GM19324 (cell line): ENCODE measurements at regions not wholly inside any gene's neighbourhood (a gene's known extent, or its start where the extent isn't known, plus 50 kb on each side); places are given as distances from the start of the nearest gene placed in this dataset.
"Not testable (repeated sequence)": the region's sequence is repeated elsewhere in the genome, so short reads cannot be mapped to it uniquely, and the experiment has no call there.

Experiments used
- ATAC-seq: cut with Tn5 transposase; IDR thresholded peaks from one replicate; pipeline ENCODE4 v1.9.1; 2021; ENCODE audit warnings: mild to moderate bottlenecking, moderate library complexity; ENCODE audit not compliant: unreplicated experiment, low FRiP score

DNA sequence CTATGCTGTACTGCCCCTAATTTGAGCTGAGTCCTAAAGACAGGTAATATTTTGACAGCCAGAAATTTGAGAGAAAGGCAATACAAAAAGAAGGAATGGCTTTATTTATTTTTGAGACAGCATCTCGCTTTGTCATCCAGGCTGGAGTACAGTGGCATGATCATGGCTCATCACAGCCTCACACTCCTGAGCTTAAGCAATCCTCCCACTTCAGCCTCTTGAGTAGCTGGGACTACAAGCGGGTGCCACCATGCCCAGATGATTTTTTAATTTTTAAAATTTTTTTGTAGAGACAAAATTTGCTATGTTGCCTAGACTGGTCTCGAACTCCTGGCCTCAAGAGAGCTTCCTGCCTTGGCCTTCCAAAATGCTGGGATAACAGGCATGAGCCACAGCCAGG lies 77.4 kb upstream of the SLC4A7 start:
- no peak for ATAC-seq

DNA sequence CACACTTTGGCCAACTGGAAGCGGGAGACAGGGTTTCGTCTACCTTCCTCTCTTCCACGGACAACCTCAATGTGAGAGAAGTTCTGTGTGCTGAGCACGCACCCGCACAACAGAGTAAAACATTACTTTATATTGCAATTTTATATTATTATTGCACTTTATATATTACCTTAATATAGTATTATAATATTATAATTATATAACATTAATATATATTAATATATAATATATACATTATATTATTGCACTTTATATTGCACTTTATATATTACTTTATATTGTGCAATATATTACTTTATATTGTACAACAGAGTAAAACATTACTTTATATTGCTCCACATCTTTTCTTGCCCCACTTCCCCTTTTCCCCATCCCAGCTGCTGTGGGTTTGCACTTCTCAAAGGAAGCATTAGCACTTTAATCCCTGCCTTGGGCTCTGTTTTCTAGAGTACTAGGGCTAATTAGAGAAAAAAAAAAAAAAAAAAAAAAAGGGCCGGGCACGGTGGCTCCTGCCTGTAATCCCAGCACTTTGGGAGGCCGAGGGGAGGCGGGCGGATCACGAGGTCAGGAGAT lies 76.4 kb upstream of the SLC4A7 start:
- ATAC-seq = no peak

DNA sequence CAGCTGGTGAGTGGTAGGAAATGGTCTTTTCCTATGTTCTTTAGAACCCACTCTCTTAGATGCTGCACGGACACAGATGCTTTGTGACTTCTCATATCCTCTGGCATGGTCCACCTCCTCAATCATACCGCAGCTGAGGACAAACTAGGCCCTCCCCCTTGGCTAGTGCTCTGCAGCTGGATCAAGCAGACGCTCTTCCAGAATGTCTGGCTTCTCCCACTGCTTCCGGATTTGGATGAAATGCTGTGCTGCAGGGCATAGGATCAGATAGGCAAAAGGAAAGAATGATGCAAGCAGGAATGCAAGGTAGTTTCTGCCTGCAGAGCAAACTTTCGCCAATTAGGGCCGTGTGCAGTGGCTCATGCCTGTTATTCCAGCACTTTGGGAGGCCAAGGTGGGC lies 75.7 kb upstream of the SLC4A7 start:
- ATAC-seq = no peak

DNA sequence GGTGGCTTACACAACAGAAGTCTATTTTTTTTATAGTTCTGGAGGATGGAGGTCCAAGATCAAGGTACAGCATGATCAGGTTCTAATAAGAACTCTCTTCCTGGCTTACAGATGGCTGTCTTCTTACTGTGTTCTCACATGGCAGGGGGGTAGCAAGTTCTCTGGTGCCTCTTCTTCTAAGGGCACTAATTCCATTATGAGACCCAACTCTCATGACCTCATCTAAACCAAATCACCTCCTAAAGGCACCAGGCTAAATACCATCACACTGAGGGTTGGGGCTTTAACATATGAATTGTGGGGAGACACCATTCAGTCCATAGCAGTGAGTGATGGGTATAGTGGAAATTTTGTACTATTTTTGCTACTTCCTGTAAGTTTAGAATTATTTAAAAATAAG lies 75.2 kb upstream of the SLC4A7 start:
- ATAC-seq = no peak

DNA sequence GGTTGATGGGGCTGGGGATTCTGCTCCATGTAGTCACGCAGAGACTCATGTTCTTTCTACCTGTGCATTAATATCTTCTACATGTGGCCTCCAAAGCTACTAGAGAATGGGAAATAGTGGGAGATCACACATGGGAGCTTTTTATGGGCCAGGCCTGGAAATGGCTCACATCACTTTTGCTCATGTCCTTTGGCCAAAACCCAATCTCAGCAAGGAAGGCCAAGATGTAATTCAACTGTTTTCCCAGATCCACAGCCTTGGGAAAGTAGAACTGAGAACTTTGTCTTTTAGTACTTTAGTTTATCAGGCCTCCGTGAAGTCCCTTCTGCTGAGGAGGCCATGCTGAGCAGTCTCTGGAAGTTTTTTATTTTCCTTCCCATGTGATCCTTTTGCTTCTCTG lies 73.2 kb upstream of the SLC4A7 start:
- ATAC-seq = no peak

DNA sequence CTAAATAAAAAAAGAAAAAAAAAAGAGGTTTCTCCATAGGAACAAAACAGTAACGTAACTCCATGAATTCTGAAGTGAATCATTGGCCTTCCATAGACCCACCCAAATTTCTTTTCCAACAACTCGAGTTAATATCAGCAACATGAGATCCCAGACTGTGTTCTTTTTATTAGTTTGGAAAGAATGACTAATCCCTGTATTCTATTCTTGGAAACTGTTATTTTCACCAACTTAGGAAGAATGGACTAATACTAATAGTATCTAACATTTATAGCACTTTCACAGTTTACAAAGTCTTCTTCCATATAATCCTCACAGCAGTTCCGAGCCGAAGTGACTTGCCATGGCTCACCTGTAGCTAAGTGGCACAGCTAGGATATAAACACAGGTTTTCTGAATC lies 72.7 kb upstream of the SLC4A7 start:
- ATAC-seq = no peak

DNA sequence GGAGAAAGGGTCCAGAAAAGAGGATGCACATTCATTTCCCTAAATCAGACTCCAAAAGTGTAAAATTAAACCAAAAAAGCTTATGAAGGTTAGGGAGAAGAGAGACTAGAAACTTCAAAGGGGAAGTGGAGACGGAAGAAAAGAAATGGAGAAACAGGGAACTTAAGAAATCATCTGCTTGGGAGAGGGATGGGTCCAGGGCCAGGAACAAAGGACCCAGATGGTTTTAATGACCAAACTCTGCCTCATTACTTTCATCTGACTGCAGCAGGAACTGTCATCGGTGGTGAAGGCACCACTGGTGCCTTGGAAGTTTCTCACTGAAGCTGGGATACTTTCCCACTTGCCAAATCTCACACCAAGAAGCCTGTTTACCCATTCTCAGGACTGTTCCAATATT lies 70.5 kb upstream of the SLC4A7 start:
- no peak for ATAC-seq

DNA sequence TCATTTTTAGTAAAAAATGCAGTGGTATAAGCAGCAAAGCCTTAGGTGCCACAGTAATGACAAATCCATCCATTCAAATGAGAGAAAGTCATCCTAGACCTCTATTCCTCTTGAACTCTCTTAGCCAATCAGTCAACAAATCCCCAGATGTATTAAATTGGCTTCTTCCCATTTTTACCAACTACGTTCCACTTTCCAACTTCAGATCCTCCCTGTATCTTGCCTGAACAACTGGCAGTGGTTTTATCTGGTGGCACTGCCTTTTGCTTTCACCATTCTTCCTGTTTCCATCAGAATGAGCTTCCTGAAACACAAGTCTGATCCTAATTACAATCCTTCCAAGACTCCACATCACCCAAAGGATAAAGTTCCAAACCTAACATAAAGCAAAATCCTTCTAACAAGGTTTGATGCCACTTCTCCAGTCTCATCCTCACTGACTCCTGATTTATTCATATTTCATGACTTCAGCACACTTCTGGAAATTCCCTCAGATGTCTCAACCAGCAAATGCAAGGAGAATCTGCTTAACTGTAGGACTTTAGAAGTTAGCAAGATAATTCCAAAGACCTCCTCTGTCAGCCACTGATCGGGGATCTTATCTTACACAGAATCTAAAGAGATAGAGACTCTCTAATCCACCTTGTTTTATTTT lies 69.8 kb upstream of the SLC4A7 start:
- no peak for ATAC-seq

DNA sequence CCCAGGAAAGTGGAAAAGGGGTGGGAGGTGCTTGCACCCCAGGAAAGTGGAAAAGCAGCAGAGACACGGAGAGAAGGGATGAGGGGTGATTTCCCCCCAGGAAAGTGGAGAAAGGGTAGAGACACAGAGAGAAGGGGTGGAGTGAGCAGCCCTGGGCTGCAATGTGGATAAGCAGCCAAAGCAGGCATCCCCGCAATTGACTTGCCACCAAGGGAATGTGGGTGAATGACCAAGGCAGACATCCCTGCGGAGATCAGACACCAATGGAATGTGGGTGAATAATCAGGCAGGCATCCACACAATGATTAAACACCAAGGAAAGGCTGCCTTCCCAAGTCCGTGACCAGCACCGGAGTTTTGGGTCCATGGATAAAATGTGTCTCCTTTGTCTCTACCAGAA lies 68.5 kb upstream of the SLC4A7 start:
- not testable (repeated sequence) for ATAC-seq

DNA sequence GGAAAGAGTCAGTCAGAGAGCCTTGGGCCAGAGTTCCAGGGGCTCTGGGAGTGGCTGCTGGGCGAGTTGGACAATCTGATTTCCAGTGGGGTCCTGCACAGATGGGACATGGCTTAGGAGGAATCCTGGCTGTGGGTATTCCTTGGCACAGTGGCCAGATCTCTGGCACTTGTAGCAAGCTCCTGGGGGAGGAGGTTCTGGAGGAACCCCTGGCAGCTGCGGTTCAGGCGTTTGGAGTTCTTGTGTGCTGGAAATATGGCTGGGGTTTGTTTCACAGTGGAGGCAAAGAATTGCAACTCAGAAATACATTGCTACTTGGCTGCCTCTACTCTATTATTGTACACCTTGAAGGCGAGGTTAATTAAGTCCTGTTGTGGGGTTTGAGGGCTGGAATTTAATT lies 67.2 kb upstream of the SLC4A7 start:
- not testable (repeated sequence) for ATAC-seq

DNA sequence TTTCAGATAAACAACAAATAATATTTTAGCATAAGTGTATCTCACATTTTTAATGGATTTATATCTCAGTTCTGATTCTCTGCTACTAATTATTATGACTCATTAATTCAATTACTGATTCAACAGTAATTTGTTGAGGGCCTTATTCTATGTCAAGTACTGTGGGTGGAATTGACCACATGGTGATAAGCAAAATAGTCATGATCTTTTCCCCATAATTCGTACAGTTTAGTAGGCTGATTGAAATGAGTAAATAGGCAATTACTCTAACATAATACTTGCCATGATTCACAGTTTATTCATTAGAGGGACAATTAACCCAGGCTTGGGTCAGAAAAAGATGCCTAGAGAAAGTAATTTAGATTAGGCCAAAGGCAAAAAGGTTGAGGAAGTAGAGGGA lies 60.9 kb upstream of the SLC4A7 start:
- no peak for ATAC-seq

DNA sequence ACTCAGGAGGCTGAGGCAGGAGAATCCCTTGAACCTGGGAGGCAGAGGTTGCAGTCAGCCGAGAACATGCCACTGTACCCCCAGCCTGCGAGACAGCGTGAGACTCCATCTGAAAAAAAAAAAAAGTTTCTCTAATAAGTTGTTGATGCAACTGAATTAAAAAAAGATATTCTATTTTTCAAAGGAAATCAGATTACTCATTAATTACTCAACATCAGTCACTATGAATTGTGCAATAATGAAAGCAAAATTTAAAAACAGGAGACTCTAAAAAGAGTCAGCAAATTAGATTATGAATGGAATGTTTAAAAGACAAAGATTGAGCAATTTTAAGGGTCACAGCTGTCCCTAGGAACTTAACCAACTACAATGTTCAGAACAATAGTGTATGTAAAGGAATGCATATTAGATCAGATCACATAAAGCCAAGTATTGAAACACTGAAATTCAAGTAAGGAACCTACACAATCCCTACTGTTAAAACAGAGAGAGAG lies 60.2 kb upstream of the SLC4A7 start:
- ATAC-seq = no peak

DNA sequence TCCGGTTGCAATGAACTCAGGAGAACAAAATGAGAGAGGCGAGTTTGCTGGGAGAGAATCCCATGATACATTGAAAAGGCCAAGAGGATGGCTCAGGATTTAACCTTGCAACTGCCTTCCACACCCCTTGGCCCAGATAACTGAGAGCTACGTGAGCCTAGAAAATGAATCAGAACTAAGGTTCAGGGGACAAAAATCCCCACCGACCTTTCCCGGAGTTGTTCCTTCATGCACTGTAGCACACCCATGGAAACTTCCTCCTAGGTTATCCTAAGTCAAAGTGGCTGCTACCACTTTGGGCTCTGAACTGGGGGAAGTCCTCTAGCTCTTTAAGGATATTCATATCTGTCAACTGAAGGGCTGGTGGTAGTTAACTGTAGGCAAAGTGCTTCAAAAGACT lies 58.3 kb upstream of the SLC4A7 start:
- ATAC-seq = no peak

DNA sequence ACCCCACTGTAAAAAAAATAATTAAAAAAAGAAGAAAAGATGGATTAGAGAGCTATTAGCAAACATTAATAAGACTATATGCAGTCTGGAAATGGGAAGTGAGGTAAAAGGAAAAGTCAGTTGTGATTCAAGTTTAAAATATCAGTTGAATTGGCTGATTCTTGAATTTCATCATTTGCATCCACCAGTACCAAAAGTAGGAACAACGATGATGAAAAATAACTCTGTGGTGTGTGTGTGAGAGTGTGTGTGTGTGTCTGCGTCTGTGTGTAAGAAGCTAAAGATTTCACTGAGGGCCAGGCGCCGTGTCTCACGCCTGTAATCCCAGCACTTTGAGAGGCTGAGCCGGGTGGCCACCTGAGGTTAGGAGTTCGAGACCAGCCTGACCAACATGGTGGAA lies 56.0 kb upstream of the SLC4A7 start:
- ATAC-seq = no peak

DNA sequence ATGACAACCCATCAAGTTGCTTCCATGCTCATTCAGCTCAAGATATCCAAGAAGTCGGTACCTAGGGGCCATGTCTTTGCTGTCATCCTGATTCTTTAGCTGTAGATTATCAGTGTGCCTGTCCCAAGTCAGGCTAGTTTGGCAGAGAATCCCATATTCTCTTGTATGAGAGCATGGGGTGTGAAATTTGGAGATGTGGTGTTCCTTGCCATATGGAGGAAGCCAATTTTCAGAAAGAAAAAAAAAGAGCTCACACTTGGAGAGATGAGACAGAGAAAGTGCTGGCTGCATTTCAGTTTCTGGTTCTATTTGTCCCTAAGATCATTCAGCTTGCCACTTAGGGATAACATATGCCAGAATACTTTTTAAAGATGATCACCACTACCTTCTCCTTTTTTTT lies 52.3 kb upstream of the SLC4A7 start:
- ATAC-seq = no peak

DNA sequence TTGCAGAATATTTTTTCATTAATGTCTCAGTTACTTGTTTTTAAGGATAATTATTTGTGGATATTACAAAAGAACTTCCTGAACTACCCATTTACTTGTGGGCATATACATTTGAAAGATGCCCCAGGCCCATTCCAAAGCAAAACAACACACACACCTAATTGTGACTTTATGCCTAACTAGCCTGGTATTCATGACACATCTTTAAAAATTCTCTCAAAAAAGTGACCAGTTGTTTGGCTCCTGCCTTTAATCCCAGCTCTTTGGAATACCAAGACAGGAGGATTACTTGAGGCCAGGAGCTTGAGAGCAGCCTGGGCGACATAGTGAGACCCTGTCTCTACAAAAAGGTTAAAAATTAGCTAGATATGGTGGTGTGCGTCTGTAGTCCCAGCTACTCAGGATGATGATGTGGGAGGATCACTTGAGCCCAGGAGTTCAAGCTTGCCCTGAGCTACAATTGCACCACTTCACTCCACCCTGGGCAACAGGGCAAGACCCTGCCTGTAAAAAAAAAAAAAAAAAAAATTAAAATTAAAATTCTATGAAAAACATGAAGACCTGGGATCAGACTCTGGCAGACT lies 51.7 kb upstream of the SLC4A7 start:
- ATAC-seq = no peak

DNA sequence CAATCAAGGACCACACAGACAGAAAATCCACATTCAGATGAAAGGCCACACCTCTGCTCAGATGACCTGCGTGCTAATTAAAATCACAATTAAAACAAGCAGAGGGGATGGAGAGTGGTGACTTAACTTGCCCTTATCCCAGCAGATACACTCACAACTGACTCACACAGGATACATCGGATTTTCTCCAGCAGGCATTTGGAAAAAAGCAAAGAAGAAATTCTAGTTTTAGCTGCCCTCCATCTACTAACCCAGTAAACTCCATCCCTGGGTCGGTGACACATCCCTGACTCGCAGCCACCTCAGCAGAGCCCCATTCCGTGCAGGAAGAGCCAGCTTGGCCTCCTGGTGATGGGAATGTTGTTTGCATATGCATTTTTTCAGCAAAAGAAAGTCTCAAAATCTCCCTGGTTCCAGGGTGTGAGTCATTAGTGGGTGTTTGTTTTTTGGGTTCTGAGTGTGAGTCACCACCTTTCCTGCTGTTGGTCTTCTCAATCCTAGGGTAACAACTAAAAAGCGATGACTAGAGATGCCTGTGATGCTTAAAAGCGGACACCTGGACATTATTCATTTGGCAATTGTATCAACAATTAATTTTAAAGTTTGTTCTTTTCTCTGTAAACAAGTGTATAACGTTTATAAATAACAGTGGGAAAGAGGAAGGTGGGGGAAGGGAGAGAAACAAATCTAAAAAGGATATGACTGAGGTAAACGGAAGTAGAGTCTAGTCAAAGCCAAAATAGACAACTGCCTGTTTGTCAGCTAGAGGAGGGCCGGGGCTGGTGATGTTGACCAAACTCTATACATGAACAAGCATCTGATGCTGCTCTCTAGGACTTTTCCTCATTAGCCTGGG lies 49.8 kb upstream of the SLC4A7 start:
- peak; percentile 65 for ATAC-seq
